IMR-90 (cell line): ENCODE measurements at regions not wholly inside any gene's neighbourhood (a gene's known extent, or its start where the extent isn't known, plus 50 kb on each side); places are given as distances from the start of the nearest gene placed in this dataset.

ENCODE experiments used
- FOS ChIP-seq: fragments of 150-350 bp; IDR thresholded peaks from 2 replicates; pipeline ENCODE4 v1.6.1; 2016; ENCODE audit warnings: low read depth, low read length
- NFE2L2 ChIP-seq: fragments of 150-350 bp; IDR thresholded peaks from 2 replicates; pipeline ENCODE4 v1.6.1; 2016; ENCODE audit warnings: low read depth, mild to moderate bottlenecking, low read length
- POLR2A ChIP-seq: IDR thresholded peaks from 2 replicates; pipeline ENCODE4 v1.6.1; 2012; ENCODE audit warnings: mild to moderate bottlenecking, low read depth, low read length
- SMC3 ChIP-seq: fragments of 150-350 bp; IDR thresholded peaks from 2 replicates; pipeline ENCODE4 v1.6.1; 2016; ENCODE audit warnings: low read depth, mild to moderate bottlenecking, antibody characterized with exemption, low read length, moderate library complexity
- TF ChIP-seq, protein P1 (sequence below): conservative IDR thresholded peaks from 2 replicates; pipeline ENCODE4 v1.5.1; 2012; ENCODE audit warnings: mild to moderate bottlenecking, low read depth, low read length, improper control_type of control experiment
- TF ChIP-seq, protein P2 (sequence below): fragments of 150-350 bp; IDR thresholded peaks from 2 replicates; pipeline ENCODE4 v1.6.1; 2016; ENCODE audit warnings: low read depth, mild to moderate bottlenecking, low read length, moderate library complexity, borderline replicate concordance

DNA sequence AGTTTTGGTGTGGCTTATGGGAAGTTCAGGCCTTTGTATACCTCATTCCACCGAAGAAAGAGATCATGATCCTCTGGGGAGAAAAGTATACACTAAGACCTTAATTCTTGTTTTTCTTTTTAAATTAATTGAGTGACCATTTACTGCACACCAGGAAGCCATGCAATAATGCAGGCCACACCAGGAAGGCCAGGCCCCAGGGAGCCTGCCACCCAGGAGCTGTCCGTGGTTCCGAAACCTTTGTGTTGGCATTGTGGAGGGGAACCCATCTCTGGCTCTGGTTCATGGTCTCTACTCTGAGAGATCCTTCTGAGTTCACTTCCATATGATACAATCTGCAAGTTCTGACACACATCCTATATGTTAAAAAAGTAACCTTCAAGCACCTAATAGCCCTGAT, 291.8 kb downstream of the MIAT start:
- TF ChIP-seq, protein P1, sequence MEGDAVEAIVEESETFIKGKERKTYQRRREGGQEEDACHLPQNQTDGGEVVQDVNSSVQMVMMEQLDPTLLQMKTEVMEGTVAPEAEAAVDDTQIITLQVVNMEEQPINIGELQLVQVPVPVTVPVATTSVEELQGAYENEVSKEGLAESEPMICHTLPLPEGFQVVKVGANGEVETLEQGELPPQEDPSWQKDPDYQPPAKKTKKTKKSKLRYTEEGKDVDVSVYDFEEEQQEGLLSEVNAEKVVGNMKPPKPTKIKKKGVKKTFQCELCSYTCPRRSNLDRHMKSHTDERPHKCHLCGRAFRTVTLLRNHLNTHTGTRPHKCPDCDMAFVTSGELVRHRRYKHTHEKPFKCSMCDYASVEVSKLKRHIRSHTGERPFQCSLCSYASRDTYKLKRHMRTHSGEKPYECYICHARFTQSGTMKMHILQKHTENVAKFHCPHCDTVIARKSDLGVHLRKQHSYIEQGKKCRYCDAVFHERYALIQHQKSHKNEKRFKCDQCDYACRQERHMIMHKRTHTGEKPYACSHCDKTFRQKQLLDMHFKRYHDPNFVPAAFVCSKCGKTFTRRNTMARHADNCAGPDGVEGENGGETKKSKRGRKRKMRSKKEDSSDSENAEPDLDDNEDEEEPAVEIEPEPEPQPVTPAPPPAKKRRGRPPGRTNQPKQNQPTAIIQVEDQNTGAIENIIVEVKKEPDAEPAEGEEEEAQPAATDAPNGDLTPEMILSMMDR: no peak
- TF ChIP-seq NFE2L2 (no peak), POLR2A (no peak), FOS (no peak), SMC3 (no peak)
- TF ChIP-seq, protein P2, sequence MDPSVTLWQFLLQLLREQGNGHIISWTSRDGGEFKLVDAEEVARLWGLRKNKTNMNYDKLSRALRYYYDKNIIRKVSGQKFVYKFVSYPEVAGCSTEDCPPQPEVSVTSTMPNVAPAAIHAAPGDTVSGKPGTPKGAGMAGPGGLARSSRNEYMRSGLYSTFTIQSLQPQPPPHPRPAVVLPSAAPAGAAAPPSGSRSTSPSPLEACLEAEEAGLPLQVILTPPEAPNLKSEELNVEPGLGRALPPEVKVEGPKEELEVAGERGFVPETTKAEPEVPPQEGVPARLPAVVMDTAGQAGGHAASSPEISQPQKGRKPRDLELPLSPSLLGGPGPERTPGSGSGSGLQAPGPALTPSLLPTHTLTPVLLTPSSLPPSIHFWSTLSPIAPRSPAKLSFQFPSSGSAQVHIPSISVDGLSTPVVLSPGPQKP: no peak
